ENCODE measurements at regions not wholly inside any gene's neighbourhood (a gene's known extent, or its start where the extent isn't known, plus 50 kb on each side); places are given as distances from the start of the nearest gene placed in this dataset.

DNA sequence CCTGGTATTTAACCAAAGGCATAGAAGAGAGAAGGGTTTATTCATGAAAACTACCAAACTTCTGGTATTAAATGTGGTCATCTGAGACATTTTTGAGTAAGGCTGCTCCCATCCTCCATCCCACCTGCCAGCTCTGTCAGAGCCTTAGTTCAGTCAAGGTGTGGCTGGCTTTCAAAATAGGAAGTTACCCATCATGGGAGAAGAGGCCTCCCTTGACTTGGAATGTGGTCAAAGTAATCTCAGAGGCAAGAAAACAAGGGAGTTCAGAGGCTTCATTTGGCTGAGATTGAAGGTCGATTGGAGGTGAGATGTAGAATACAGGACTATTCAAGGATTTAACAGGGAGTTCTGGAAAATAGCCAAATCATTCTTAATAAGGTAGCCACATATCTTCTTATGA, 540.4 kb upstream of the ARRDC4 start:
- in situ Hi-C loops (cut with HindIII; ENCODE audit: low pct_ligation_motif_present, low sequenced_read_pairs), result no loop called here
- Histone ChIP-seq H3K4me3 (ENCODE audit: low read depth, low read length) (no peak overlapping the region), H3K27ac (no peak overlapping the region), H3K36me3 (replicated peaks) (no peaks in the 10 kb centered on the region), H3K27me3 (replicated peaks) (no peaks in the 10 kb centered on the region)
- DNase-seq, result no peak
- TF ChIP-seq, protein P1, sequence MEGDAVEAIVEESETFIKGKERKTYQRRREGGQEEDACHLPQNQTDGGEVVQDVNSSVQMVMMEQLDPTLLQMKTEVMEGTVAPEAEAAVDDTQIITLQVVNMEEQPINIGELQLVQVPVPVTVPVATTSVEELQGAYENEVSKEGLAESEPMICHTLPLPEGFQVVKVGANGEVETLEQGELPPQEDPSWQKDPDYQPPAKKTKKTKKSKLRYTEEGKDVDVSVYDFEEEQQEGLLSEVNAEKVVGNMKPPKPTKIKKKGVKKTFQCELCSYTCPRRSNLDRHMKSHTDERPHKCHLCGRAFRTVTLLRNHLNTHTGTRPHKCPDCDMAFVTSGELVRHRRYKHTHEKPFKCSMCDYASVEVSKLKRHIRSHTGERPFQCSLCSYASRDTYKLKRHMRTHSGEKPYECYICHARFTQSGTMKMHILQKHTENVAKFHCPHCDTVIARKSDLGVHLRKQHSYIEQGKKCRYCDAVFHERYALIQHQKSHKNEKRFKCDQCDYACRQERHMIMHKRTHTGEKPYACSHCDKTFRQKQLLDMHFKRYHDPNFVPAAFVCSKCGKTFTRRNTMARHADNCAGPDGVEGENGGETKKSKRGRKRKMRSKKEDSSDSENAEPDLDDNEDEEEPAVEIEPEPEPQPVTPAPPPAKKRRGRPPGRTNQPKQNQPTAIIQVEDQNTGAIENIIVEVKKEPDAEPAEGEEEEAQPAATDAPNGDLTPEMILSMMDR (IDR thresholded peaks at IDR 0.05; ENCODE audit: low read depth, low read length, missing control alignments), result no peak

DNA sequence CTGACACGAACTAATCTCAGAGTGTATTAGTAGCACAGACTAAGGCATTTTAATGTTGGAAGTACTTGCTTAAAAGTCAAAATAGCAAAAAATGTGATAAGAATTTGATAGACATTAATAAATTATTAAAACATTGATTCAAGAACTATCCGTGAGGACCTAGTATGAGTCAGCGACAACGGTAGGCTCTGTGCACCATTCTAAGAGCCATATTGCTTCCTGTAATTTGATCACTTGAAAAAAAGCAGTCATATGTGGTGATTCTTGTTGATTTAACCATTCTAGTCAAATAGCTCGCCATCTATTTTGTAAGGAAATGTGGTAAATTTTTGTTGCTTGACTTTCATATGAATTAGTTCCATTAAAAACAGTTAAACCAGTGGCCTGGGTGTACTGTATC, 534.9 kb upstream of the ARRDC4 start:
- TF ChIP-seq, protein P1 (IDR thresholded peaks at IDR 0.05; ENCODE audit: low read depth, low read length, missing control alignments), result no peak
- no peak overlapping the region for H3K27ac ChIP-seq
- H3K27me3 ChIP-seq (replicated peaks), result no peaks in the 10 kb centered on the region
- no peaks in the 10 kb centered on the region for H3K36me3 ChIP-seq (replicated peaks)
- in situ Hi-C loops (cut with HindIII; ENCODE audit: low pct_ligation_motif_present, low sequenced_read_pairs), result no loop called here
- peak; percentile 60 for DNase-seq
- no peak overlapping the region for H3K4me3 ChIP-seq (ENCODE audit: low read depth, low read length)

GRCh38 chr15:97443101-97443500, 517.4 kb upstream of the ARRDC4 start:
- Histone ChIP-seq H3K27ac (no peak overlapping the region), H3K27me3 (replicated peaks) (no peaks in the 10 kb centered on the region), H3K4me3 (ENCODE audit: low read depth, low read length) (no peak overlapping the region), H3K36me3 (replicated peaks) (no peaks in the 10 kb centered on the region)
- TF ChIP-seq, protein P1 (IDR thresholded peaks at IDR 0.05; ENCODE audit: low read depth, low read length, missing control alignments), result no peak
- no peak for DNase-seq
- in situ Hi-C loops (cut with HindIII; ENCODE audit: low pct_ligation_motif_present, low sequenced_read_pairs), result no loop called here

DNA sequence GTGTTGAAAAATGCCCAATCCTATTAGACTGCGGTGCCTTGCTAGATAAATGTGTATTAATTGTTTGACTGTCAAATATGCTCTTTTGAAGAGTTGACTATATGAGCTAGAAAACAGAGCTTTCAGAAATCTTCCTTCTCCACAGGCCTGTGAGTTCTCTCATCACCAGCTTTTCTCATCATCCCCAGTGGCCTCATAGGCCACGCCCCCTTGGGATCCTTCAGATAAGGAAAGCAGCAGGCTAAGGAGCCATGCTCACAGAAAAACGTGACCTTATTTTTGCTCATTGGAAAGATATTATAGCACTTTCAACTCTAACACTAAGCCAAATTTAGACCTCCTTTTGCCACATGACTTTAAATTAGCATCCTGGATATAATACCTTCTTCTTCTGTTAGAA, 514.4 kb upstream of the ARRDC4 start:
- Histone ChIP-seq H3K36me3 (replicated peaks) (no peaks in the 10 kb centered on the region), H3K27ac (no peak overlapping the region), H3K27me3 (replicated peaks) (no peaks in the 10 kb centered on the region), H3K4me3 (ENCODE audit: low read depth, low read length) (no peak overlapping the region)
- no peak for DNase-seq
- in situ Hi-C loops (cut with HindIII; ENCODE audit: low pct_ligation_motif_present, low sequenced_read_pairs), result no loop called here
- TF ChIP-seq, protein P1 (IDR thresholded peaks at IDR 0.05; ENCODE audit: low read depth, low read length, missing control alignments), result no peak

DNA sequence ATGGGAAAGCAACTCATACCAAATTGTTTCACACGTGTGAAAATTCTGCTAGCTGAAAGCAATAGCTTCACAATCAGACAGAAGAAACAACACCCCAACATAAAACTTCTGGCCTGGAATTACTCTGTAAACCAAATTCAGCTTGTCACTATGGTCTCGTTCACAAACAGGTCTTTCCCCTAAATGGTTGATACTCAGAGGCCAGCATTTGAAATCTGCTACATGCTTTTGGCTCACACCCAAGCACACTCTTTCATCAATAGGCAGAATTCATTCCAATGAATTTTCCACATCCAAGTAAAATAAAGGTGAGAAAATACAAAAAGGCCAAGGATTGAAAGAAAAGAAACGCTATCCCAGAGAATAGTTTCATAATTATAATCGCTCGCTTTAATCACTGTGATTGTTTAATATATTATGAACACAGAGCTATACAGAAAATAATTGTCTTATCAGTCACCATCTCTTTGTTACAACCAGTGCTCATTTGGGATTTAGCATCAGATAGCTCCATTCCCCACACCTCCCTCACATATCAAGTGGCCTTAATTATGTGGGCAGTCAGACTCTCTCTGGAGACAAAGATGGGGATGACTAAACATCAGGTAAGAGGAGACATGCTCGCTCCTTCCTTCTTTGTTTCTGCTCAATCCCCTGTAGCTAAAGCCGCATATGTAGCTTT, 503.8 kb upstream of the ARRDC4 start:
- Histone ChIP-seq H3K27ac (no peak overlapping the region), H3K4me3 (ENCODE audit: low read depth, low read length) (no peak overlapping the region), H3K27me3 (replicated peaks) (no peaks in the 10 kb centered on the region), H3K36me3 (replicated peaks) (no peaks in the 10 kb centered on the region)
- TF ChIP-seq, protein P1 (IDR thresholded peaks at IDR 0.05; ENCODE audit: low read depth, low read length, missing control alignments), result no peak
- in situ Hi-C loops (cut with HindIII; ENCODE audit: low pct_ligation_motif_present, low sequenced_read_pairs), result no loop called here
- no peak for DNase-seq

Data from brain microvascular endothelial cell (primary cell).